ENCODE measurements at regions not wholly inside any gene's neighbourhood (a gene's known extent, or its start where the extent isn't known, plus 50 kb on each side); places are given as distances from the start of the nearest gene placed in this dataset.

DNA sequence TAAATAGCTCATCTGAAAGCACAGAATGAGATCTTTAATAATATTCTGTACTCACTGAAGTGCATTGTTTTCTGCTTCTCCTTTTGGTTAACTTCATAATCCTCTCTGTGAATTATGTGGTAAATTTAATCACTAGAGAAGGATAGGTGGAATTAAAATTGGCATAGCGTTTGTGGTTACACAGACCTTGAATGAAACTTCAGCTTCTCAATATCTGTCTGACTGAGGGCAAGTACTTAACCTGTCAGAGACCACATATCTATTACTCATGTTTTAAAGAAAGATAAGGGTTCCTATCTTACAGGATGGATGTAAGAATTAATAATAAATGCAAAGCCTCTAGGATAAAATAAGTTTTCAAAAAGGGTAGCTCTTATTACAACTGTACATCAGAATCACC, 861.8 kb downstream of the TRIB2 start:
- TF ChIP-seq POLR2A (IDR thresholded peaks at IDR 0.05) (no peak), POLR2AphosphoS5 (IDR thresholded peaks at IDR 0.05) (no peak)
- TF ChIP-seq, protein P1, sequence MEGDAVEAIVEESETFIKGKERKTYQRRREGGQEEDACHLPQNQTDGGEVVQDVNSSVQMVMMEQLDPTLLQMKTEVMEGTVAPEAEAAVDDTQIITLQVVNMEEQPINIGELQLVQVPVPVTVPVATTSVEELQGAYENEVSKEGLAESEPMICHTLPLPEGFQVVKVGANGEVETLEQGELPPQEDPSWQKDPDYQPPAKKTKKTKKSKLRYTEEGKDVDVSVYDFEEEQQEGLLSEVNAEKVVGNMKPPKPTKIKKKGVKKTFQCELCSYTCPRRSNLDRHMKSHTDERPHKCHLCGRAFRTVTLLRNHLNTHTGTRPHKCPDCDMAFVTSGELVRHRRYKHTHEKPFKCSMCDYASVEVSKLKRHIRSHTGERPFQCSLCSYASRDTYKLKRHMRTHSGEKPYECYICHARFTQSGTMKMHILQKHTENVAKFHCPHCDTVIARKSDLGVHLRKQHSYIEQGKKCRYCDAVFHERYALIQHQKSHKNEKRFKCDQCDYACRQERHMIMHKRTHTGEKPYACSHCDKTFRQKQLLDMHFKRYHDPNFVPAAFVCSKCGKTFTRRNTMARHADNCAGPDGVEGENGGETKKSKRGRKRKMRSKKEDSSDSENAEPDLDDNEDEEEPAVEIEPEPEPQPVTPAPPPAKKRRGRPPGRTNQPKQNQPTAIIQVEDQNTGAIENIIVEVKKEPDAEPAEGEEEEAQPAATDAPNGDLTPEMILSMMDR (IDR thresholded peaks at IDR 0.05): no peak

Data from suprapubic skin (tissue), 4 donors.